Astrocyte (in vitro differentiated cells and primary cell): ENCODE measurements at regions not wholly inside any gene's neighbourhood (a gene's known extent, or its start where the extent isn't known, plus 50 kb on each side); places are given as distances from the start of the nearest gene placed in this dataset.

ENCODE experiments used
- DNase-seq: peaks from one replicate; pipeline ENCODE4 v3.0.0-alpha.2; 2010; ENCODE audit warnings: low read depth
- FAIRE-seq: peaks from 2 replicates; lab custom pipeline; 2011; peaks lifted over from hg19 to GRCh38; lab: Jason Lieb, UNC
- H2AFZ ChIP-seq: 2 replicates; pipeline ENCODE4 v1.6.0; 2012; ENCODE audit warnings: low read depth, low read length, inconsistent platforms
- H3K27ac ChIP-seq: 2 replicates; pipeline ENCODE4 v1.5.1; 2011; ENCODE audit warnings: low read depth, low read length, inconsistent platforms
- H3K27me3 ChIP-seq: 2 replicates; pipeline ENCODE4 v1.6.0; 2011; ENCODE audit warnings: low read length, inconsistent platforms; ENCODE audit not compliant: insufficient read depth
- H3K36me3 ChIP-seq: 2 replicates; pipeline ENCODE4 v1.5.1; 2011; ENCODE audit warnings: low read length, inconsistent platforms; ENCODE audit not compliant: insufficient read depth
- H3K4me1 ChIP-seq: 2 replicates; pipeline ENCODE4 v1.5.1; 2011; ENCODE audit warnings: low read length, inconsistent platforms; ENCODE audit not compliant: insufficient read depth
- H3K4me2 ChIP-seq: 2 replicates; pipeline ENCODE4 v1.6.0; 2012; ENCODE audit warnings: low read length, inconsistent platforms
- H3K4me3 ChIP-seq: 2 replicates; pipeline ENCODE4 v1.5.1; 2011; ENCODE audit warnings: low read depth, mild to moderate bottlenecking, low read length, inconsistent platforms; ENCODE audit not compliant: insufficient read depth
- H3K79me2 ChIP-seq: 2 replicates; pipeline ENCODE4 v1.6.0; 2012; ENCODE audit warnings: mild to moderate bottlenecking, low read length, inconsistent platforms; ENCODE audit not compliant: insufficient read depth
- H3K9ac ChIP-seq: 2 replicates; pipeline ENCODE4 v1.6.0; 2012; ENCODE audit warnings: mild to moderate bottlenecking, low read length, inconsistent platforms
- H3K9me3 ChIP-seq: 2 replicates; pipeline ENCODE4 v1.5.1; 2012; ENCODE audit warnings: low read depth, mild to moderate bottlenecking, low read length, inconsistent platforms; ENCODE audit not compliant: insufficient read depth
- H4K20me1 ChIP-seq: 2 replicates; pipeline ENCODE4 v1.6.0; 2012; ENCODE audit warnings: low read length, inconsistent platforms; ENCODE audit not compliant: insufficient read depth
- H3K27ac Mint-ChIP-seq: one replicate; pipeline ENCODE4 v1.8.0; 2021; ENCODE audit warnings: mild to moderate bottlenecking, mixed read lengths; ENCODE audit not compliant: unreplicated experiment
- H3K27me3 Mint-ChIP-seq: one replicate; pipeline ENCODE4 v1.8.0; 2021; ENCODE audit warnings: low read depth, mixed read lengths; ENCODE audit not compliant: unreplicated experiment
- H3K36me3 Mint-ChIP-seq: one replicate; pipeline ENCODE4 v1.8.0; 2021; ENCODE audit warnings: low read depth, mixed read lengths; ENCODE audit not compliant: unreplicated experiment
- H3K4me1 Mint-ChIP-seq: one replicate; pipeline ENCODE4 v1.8.0; 2021; ENCODE audit warnings: low read depth, mixed read lengths; ENCODE audit not compliant: unreplicated experiment
- H3K4me3 Mint-ChIP-seq: one replicate; pipeline ENCODE4 v1.8.0; 2021; ENCODE audit warnings: mild to moderate bottlenecking, moderate library complexity, mixed read lengths; ENCODE audit not compliant: unreplicated experiment
- H3K9me3 Mint-ChIP-seq: one replicate; pipeline ENCODE4 v1.8.0; 2021; ENCODE audit warnings: mild to moderate bottlenecking, mixed read lengths; ENCODE audit not compliant: unreplicated experiment
- EZH2 ChIP-seq: IDR thresholded peaks from 2 replicates; pipeline ENCODE4 v1.6.1; 2012; ENCODE audit warnings: mild to moderate bottlenecking, low read length, inconsistent platforms; ENCODE audit not compliant: insufficient read depth
- TF ChIP-seq, protein P1 (sequence below): IDR thresholded peaks from 2 replicates; pipeline ENCODE4 v1.5.1; 2011; ENCODE audit warnings: low read depth, mild to moderate bottlenecking, inconsistent platforms, low read length, moderate library complexity; ENCODE audit not compliant: insufficient read depth

GRCh38 chr13:104983601-104984000 lies 1551.9 kb downstream of the EFNB2 start:
- Histone ChIP-seq H3K9me3 (no peaks in the 10 kb centered on the region), H3K27me3 (no peaks in the 10 kb centered on the region), H3K36me3 (no peaks in the 10 kb centered on the region), H4K20me1 (no peaks in the 10 kb centered on the region), H3K27ac (no peak overlapping the region), H3K9ac (no peak overlapping the region), H3K4me3 (no peak overlapping the region), H3K79me2 (no peaks in the 10 kb centered on the region), H3K4me1 (peaks cover 7% of the 10 kb centered on the region), H2AFZ (no peak overlapping the region), H3K4me2 (no peak overlapping the region)
- H3K9me3 Mint-ChIP-seq: no peaks in the 10 kb centered on the region
- TF ChIP-seq, protein P1, sequence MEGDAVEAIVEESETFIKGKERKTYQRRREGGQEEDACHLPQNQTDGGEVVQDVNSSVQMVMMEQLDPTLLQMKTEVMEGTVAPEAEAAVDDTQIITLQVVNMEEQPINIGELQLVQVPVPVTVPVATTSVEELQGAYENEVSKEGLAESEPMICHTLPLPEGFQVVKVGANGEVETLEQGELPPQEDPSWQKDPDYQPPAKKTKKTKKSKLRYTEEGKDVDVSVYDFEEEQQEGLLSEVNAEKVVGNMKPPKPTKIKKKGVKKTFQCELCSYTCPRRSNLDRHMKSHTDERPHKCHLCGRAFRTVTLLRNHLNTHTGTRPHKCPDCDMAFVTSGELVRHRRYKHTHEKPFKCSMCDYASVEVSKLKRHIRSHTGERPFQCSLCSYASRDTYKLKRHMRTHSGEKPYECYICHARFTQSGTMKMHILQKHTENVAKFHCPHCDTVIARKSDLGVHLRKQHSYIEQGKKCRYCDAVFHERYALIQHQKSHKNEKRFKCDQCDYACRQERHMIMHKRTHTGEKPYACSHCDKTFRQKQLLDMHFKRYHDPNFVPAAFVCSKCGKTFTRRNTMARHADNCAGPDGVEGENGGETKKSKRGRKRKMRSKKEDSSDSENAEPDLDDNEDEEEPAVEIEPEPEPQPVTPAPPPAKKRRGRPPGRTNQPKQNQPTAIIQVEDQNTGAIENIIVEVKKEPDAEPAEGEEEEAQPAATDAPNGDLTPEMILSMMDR: no peak
- TF ChIP-seq EZH2: no peak
- no peak overlapping the region for H3K27ac Mint-ChIP-seq
- FAIRE-seq: no peak
- H3K36me3 Mint-ChIP-seq: no peaks in the 10 kb centered on the region
- H3K27me3 Mint-ChIP-seq: no peaks in the 10 kb centered on the region
- DNase-seq: no peak
- peaks cover 18% of the 10 kb centered on the region for H3K4me1 Mint-ChIP-seq
- H3K4me3 Mint-ChIP-seq: no peak overlapping the region

DNA sequence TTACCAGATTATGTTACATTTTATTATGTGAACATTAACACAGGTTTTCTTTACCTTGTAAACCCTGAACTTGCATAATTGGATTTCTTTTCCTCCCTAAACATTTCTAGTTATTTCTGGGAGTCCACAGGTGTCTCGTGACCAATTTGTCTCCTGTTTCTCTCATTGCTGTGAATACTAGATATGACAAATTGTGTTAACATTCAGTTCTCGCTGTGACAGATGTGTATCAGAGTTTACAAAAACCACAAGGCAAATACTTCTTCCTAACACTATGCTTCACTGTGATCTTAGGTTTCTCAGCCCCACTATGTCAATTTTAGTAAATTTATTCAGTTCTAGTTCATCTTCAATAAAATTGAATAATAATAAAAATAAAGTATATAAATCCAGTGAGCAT lies 1554.9 kb downstream of the EFNB2 start:
- Histone ChIP-seq H3K27ac (no peak overlapping the region), H2AFZ (no peak overlapping the region), H4K20me1 (no peaks in the 10 kb centered on the region), H3K9me3 (no peaks in the 10 kb centered on the region), H3K36me3 (no peaks in the 10 kb centered on the region), H3K4me2 (no peak overlapping the region), H3K4me3 (no peak overlapping the region), H3K4me1 (peaks cover 7% of the 10 kb centered on the region), H3K9ac (no peak overlapping the region), H3K79me2 (no peaks in the 10 kb centered on the region), H3K27me3 (no peaks in the 10 kb centered on the region)
- FAIRE-seq (no peak), DNase-seq (no peak)
- Mint-ChIP-seq H3K9me3 (no peaks in the 10 kb centered on the region), H3K27ac (no peak overlapping the region), H3K27me3 (no peaks in the 10 kb centered on the region), H3K4me3 (no peak overlapping the region), H3K36me3 (no peaks in the 10 kb centered on the region), H3K4me1 (peaks cover 18% of the 10 kb centered on the region)
- TF ChIP-seq, protein P1: no peak
- TF ChIP-seq EZH2: no peak

DNA sequence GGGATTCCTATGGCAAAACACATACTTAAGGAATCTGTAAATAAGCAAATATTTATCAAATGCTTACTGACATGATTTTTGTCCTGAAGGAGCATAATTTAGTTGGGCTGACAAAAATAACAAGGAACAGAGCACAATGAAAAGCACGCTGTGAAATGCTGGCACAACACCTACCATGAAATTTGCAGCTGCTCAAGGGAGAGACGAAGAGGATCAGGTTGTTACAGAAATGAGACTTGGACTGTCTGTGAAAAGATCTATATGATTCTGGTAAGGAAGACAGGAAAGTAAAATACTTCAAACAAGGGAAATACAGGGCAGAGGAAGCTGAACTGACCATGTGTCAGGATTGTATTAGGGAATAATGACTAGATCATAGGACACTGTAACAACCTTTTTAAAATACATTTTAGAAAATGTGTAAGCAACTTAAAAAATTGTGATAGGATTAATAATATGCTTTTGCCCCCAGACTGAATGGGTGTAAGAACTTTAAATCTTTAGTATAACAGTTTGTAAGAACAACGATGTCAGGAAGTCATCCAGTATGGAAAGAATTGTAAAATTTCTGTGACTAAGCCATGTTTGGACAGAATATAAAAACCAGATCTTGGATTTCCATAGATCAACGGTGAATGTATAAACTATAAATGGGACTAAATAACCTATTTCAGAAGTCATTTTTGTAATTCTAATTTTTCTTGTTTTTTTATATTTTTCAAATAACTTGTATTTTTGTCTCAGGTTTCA lies 1556.0 kb downstream of the EFNB2 start:
- Histone ChIP-seq H3K27ac (no peak overlapping the region), H3K4me1 (peaks cover 5% of the 10 kb centered on the region), H3K4me3 (no peak overlapping the region), H3K36me3 (no peaks in the 10 kb centered on the region), H4K20me1 (no peaks in the 10 kb centered on the region), H2AFZ (no peak overlapping the region), H3K79me2 (no peaks in the 10 kb centered on the region), H3K9me3 (no peaks in the 10 kb centered on the region), H3K27me3 (no peaks in the 10 kb centered on the region), H3K4me2 (no peak overlapping the region), H3K9ac (no peak overlapping the region)
- H3K36me3 Mint-ChIP-seq: no peaks in the 10 kb centered on the region
- no peaks in the 10 kb centered on the region for H3K27me3 Mint-ChIP-seq
- no peak overlapping the region for H3K4me3 Mint-ChIP-seq
- no peak for FAIRE-seq
- no peak for DNase-seq
- no peaks in the 10 kb centered on the region for H3K9me3 Mint-ChIP-seq
- no peak overlapping the region for H3K27ac Mint-ChIP-seq
- H3K4me1 Mint-ChIP-seq: peaks cover 10% of the 10 kb centered on the region
- no peak for TF ChIP-seq EZH2
- TF ChIP-seq, protein P1: no peak
